ENCODE measurements at regions not wholly inside any gene's neighbourhood (a gene's known extent, or its start where the extent isn't known, plus 50 kb on each side); places are given as distances from the start of the nearest gene placed in this dataset.

DNA sequence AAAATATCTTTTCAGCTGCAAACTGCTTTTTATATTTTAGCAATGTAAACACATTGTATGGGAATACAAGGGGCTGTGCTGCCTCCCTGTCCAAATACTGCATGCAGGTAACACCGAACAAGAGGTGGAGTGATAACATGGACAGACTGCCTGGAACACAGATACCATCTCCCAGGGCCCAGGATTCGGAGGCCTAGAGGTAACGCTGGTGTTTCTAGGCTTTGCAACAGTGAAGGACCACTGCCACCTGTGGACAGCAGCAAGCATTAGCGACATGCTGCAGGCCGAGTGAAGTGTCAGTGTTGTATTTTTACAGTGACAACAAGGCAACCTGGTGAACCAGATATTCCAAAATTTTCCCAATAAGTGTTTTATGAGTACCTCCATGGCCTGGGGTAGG lies 379.1 kb downstream of the DMRT2 start:
- H3K36me3 ChIP-seq: no peaks in the 10 kb centered on the region
- no peaks in the 10 kb centered on the region for H3K27me3 ChIP-seq
- no peaks in the 10 kb centered on the region for H3K4me1 ChIP-seq (ENCODE audit: low read depth)
- peak; percentile 21 to 49 for DNase-seq (ENCODE audit: low read depth in 1 of 2, low spot score in 1 of 2)
- no peak overlapping the region for H3K27ac ChIP-seq
- H3K9me3 ChIP-seq (ENCODE audit: low read depth): no peaks in the 10 kb centered on the region
- TF ChIP-seq, protein P1, sequence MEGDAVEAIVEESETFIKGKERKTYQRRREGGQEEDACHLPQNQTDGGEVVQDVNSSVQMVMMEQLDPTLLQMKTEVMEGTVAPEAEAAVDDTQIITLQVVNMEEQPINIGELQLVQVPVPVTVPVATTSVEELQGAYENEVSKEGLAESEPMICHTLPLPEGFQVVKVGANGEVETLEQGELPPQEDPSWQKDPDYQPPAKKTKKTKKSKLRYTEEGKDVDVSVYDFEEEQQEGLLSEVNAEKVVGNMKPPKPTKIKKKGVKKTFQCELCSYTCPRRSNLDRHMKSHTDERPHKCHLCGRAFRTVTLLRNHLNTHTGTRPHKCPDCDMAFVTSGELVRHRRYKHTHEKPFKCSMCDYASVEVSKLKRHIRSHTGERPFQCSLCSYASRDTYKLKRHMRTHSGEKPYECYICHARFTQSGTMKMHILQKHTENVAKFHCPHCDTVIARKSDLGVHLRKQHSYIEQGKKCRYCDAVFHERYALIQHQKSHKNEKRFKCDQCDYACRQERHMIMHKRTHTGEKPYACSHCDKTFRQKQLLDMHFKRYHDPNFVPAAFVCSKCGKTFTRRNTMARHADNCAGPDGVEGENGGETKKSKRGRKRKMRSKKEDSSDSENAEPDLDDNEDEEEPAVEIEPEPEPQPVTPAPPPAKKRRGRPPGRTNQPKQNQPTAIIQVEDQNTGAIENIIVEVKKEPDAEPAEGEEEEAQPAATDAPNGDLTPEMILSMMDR (IDR thresholded peaks at IDR 0.05; ENCODE audit: low read depth, low read length): peak; percentile 23
- H3K4me3 ChIP-seq: no peak overlapping the region

DNA sequence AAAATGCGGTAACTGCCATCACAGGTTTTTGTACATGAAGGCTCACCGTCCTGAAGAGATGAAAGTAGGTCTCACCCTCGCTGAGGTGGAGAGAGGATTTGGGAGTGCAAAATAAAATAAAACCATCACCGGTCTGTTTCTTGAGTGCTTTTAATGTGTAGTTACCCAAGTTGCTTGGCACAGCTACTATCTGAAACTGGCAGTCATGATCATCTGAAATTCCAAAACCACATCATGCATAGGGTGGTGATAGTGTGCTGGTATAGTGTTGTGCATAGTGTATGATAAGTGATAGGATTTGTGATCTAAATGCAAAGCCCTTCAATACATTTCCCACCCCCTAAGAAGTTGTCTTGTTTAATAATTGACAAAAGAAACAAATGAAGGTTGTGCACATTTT lies 381.3 kb downstream of the DMRT2 start:
- no peak overlapping the region for H3K27ac ChIP-seq
- no peaks in the 10 kb centered on the region for H3K4me1 ChIP-seq (ENCODE audit: low read depth)
- H3K27me3 ChIP-seq: no peaks in the 10 kb centered on the region
- TF ChIP-seq, protein P1 (IDR thresholded peaks at IDR 0.05; ENCODE audit: low read depth, low read length): no peak
- H3K9me3 ChIP-seq (ENCODE audit: low read depth): no peaks in the 10 kb centered on the region
- no peaks in the 10 kb centered on the region for H3K36me3 ChIP-seq
- H3K4me3 ChIP-seq: no peak overlapping the region
- DNase-seq (ENCODE audit: low read depth in 1 of 2, low spot score in 1 of 2): no peak

DNA sequence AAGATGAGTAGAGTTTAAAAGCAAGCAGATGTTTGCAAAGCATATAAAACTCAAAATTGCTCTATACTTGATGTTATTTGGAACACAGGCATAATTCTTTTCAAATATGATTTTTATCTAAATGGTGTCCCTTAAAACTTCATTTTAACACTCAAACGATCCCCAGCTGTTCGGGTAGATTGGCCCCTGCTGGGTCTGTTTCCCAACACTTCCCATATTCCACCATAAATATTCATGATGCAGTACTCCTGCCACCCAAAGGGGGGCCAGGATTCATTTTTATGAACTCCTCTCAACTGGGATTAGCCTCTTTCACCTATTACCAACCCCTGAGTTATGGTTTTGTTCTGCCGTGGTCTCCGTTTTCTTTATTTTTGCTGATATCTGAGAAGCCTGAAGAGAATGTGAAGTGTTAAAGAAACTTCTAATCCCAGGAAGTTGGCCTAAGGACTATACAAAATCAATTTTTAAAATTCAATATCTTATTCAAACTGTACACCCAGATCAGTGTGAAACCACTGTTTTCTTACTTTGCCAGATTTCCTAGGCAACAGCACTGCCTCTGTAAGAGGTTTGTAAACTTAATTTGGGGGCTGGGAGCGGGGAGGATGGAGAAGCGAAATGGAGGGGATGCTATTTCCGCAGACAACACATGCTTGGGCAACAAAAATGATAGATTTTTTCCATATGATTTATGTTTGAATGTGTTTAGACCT lies 384.1 kb downstream of the DMRT2 start:
- TF ChIP-seq, protein P1 (IDR thresholded peaks at IDR 0.05; ENCODE audit: low read depth, low read length): no peak
- DNase-seq (ENCODE audit: low read depth in 1 of 2, low spot score in 1 of 2): peak in 1 of 2 donors; percentile 1
- Histone ChIP-seq H3K4me1 (ENCODE audit: low read depth) (no peaks in the 10 kb centered on the region), H3K36me3 (no peaks in the 10 kb centered on the region), H3K4me3 (no peak overlapping the region), H3K27ac (no peak overlapping the region), H3K27me3 (no peaks in the 10 kb centered on the region), H3K9me3 (ENCODE audit: low read depth) (no peaks in the 10 kb centered on the region)

DNA sequence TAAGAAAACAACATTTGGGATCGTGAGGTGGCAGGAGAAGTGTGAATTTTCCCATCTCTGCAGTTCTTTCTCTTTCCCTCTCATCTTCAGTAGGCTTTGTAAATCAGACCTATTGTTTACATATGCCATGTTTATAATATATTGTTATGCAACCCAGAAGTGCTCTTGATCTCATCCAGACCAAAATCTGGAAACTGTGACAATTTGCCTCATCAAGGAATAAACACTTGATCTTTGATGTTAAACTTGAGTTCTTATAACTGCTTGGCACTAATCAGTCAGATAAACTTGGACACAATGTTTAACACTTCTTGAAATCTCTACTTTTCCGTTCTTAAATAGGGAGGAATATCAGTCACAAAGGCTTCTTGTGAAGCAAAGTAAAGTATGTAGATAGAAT lies 384.7 kb downstream of the DMRT2 start:
- TF ChIP-seq, protein P1 (IDR thresholded peaks at IDR 0.05; ENCODE audit: low read depth, low read length): no peak

DNA sequence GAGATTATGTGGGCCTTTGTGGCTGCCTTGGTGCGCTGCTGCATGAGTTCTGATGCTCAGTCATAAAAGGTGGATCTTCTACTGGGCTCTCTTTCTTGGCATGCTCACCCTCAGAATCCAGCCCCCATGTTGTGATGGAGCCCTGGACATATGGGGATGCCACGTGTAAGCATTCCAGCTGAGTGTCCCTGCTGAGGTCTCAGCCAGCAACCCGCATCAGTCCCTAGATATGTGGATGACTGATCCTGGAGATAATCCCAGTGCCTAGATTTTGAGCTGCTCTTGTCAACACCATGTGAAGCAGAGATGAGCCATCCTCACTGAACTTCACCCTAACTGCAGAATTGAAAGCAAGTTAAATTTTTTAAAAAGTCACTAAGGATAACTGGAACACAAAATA lies 390.1 kb downstream of the DMRT2 start:
- H3K9me3 ChIP-seq (ENCODE audit: low read depth): no peaks in the 10 kb centered on the region
- TF ChIP-seq, protein P1 (IDR thresholded peaks at IDR 0.05; ENCODE audit: low read depth, low read length): no peak
- H3K27ac ChIP-seq: no peak overlapping the region
- no peak overlapping the region for H3K4me3 ChIP-seq
- DNase-seq (ENCODE audit: low read depth in 1 of 2, low spot score in 1 of 2): no peak
- H3K4me1 ChIP-seq (ENCODE audit: low read depth): no peaks in the 10 kb centered on the region
- no peaks in the 10 kb centered on the region for H3K27me3 ChIP-seq
- H3K36me3 ChIP-seq: no peaks in the 10 kb centered on the region

More for the DNA sequence above, 384.7 kb downstream of the DMRT2 start:
- Histone ChIP-seq H3K36me3 (no peaks in the 10 kb centered on the region), H3K27me3 (no peaks in the 10 kb centered on the region), H3K4me3 (no peak overlapping the region), H3K9me3 (ENCODE audit: low read depth) (no peaks in the 10 kb centered on the region), H3K4me1 (ENCODE audit: low read depth) (no peaks in the 10 kb centered on the region), H3K27ac (no peak overlapping the region)
- no peak for DNase-seq (ENCODE audit: low read depth in 1 of 2, low spot score in 1 of 2)
